ENCODE measurements at regions not wholly inside any gene's neighbourhood (a gene's known extent, or its start where the extent isn't known, plus 50 kb on each side); places are given as distances from the start of the nearest gene placed in this dataset.
"Not testable (repeated sequence)": the region's sequence is repeated elsewhere in the genome, so short reads cannot be mapped to it uniquely, and the experiment has no call there.

DNA sequence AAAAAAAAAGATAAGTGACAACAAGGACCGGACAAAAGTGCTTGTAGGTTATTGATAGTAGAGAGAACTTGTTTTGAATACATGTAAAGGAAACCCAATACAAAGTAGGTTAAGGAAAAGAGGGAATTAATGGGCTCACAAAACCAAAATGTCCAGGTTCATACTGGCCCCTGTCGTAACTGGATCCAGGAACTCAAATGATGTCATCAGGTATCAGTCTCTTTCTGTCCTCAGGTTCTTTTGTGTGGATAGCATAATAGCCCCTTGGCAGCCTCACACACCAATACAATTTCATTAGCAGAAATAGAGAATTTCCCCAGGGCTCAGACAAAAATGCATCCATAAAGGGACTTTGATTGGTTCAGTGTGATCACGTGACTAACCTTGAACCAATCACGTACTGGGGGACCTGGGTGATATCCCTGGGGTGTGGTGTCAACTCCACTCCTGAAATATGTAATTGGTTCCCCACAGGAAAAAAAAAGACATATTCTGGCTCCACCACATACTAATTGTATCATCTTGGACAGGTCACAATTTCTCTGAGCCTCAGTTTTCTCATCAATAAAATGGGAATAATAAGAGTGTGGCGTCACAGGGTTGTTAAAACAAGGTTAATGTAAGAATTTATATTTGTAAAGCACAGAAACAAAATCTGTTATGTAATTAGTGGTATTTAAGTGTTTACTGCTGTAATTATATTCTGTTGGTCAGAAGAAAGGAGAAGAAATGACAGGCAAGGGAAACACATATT is 174.8 kb downstream of the PDGFRA start:
- DNase-seq (ENCODE audit: low read depth) = no peak

DNA sequence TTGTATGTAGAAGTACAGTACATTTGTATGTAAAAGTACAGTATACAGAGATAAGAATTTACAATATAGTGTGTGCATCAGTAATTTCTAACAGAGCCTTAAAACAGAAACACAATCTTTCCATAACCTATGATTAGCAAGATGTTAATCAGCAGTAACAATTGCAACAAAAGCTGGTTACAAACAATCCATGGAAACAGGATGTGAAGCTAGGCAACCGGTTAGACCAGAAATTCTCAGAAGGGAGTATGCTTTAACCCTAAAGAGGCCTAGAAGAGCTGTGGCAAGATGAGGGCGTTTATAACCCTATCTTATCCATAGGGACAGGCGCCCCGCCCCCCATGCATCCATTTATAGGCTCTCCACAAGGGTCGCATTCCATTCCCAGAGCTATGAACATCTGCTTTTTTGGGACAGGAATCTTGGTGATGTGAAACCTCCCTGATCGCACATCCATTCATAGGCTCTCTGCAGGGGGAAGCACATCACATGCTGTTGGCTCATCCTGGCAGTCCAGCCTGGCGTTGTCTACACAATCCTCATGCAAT is 180.3 kb downstream of the PDGFRA start:
- not testable (repeated sequence) for DNase-seq (ENCODE audit: low read depth)

GRCh38 chr4:54414545-54414944 is 185.5 kb downstream of the PDGFRA start:
- DNase-seq (ENCODE audit: low read depth) = no peak

- DNase-seq (ENCODE audit: low read depth) = no peak
These were observed 188.4 kb downstream of the PDGFRA start for GRCh38 chr4:54417476-54417875.

- no peak for DNase-seq (ENCODE audit: low read depth)
These were observed 189.4 kb downstream of the PDGFRA start for GRCh38 chr4:54418468-54418867.

GRCh38 chr4:54423066-54423465 is 194.0 kb downstream of the PDGFRA start:
- peak; percentile 4 for DNase-seq (ENCODE audit: low read depth)

GRCh38 chr4:54427826-54428225 is 198.7 kb downstream of the PDGFRA start:
- DNase-seq (ENCODE audit: low read depth) = no peak

DNA sequence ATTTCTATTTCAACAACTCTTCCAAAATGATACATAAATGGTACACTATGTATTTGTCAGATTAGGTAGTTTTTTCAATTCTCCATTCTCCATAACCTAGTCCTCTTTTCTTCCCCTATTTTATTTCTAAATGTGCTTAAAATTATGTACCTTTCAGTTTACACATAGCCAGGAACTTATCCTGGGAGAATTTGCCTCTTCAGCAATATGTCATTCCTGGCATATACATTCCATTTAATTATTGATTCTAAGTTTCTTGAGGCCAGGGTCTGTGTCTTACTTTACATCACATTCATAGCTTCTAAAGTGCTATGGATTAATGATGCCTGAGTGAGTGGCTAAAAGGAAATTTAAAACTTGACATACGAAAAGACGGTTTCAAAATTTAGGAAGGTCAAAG is 199.8 kb downstream of the PDGFRA start:
- no peak for DNase-seq (ENCODE audit: low read depth)

DNA sequence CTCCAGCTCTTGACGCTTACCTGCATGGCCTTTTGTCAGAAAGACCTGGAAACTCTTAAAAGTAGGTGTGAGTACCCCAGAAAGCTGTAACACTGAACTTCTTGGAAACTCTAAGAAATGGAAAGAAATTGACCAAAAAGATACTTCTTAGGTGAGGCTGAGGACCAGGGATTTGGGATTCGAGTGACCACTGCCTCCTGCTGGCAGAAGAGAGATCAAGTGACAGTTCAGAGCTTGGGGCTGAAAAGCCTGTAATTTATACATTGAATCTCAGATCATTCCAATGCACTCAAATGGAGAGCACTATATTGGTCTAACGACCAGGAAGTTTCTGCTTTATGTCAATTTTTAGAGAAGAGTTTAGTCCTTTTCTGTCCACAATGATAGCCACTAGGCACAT is 204.6 kb downstream of the PDGFRA start:
- peak; percentile 55 for DNase-seq (ENCODE audit: low read depth)

GRCh38 chr4:54439831-54440243 is 210.7 kb downstream of the PDGFRA start:
- DNase-seq (ENCODE audit: low read depth) = peak; percentile 65

GRCh38 chr4:54440394-54441136 is 211.5 kb downstream of the PDGFRA start:
- DNase-seq (ENCODE audit: low read depth) = peak; percentile 48

GRCh38 chr4:54445866-54446265 is 211.9 kb upstream of the KIT start:
- no peak for DNase-seq (ENCODE audit: low read depth)

GRCh38 chr4:54446581-54446980 is 211.2 kb upstream of the KIT start:
- DNase-seq (ENCODE audit: low read depth) = no peak

DNA sequence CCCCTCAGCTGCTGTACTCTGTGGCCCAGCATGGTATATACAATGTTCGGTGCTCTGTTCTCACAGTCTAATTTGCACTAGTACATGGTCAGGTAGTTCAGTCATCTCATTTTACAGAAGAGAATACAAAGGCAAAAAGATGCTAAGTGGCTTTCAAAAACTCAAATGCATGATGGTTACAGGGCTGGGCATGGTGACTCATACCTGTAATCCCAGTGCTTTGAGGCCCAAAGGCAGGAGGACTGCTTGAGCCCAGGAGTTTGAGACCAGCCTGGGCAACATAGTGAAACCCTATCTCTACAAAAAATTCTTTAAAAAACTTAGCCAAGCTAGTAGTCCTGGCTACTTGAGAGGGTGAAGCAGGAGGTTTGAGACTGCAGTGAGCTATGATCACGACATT is 210.5 kb upstream of the KIT start:
- DNase-seq (ENCODE audit: low read depth) = no peak

DNA sequence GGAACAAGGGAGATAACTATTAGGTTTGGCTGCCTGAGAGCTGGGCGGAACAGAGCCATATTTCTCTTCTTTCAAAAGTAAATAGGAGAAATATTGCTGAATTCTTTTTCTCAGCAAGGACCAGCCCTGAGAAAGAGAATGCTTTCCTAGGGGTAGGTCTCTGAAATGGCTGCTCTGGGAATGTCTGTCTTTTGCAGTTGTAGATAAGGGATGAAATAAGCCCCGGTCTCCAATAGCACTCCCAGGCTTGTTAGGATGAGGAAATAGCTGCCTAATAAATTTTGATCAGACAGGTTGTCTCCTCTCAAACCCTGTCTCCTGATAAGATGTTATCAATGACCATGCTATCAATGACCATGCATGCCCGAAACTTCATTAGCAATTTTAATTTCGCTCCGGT is 207.8 kb upstream of the KIT start:
- no peak for DNase-seq (ENCODE audit: low read depth)

DNA sequence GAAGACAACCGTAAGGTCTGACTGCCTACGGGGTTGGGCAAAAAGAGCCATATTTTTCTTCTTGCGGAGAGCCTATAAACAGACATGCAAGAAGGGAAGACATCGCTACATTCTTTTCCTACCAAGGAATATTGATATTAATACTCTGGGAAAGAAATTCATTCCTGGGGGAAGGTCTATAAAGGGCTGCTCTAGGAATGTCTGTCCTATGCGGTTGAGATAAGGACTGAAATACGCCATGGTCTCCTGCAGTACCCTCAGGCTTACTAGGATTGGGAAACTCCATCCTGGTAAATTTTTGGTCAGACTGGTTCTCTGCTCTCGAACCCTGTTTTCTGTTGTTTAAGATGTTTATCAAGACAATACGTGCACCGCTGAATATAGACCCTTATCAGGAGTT is 190.8 kb upstream of the KIT start:
- not testable (repeated sequence) for DNase-seq (ENCODE audit: low read depth)

- peak; percentile 4 for DNase-seq (ENCODE audit: low read depth)
These were observed 184.6 kb upstream of the KIT start for GRCh38 chr4:54473077-54473545.

DNA sequence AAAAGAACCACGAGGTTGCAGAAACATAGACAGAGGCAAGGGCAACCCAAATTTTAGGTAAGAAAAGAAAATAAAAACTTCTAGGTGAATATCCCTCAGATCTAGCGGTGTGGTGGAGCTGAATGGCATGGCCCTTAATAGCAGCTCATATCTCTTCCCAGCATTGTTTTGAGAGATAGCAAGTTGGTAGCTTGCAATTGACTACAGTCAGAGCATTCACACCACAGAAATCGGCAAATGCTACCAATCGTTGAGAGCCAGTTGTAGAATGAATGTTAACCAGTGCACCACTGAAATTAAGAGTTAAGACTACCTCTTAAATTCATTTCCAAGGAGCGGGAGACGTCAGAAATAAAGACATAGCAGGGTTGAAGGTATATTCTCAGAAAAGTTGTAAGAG is 184.0 kb upstream of the KIT start:
- DNase-seq (ENCODE audit: low read depth) = no peak

GRCh38 chr4:54475546-54475945 is 182.2 kb upstream of the KIT start:
- no peak for DNase-seq (ENCODE audit: low read depth)

DNA sequence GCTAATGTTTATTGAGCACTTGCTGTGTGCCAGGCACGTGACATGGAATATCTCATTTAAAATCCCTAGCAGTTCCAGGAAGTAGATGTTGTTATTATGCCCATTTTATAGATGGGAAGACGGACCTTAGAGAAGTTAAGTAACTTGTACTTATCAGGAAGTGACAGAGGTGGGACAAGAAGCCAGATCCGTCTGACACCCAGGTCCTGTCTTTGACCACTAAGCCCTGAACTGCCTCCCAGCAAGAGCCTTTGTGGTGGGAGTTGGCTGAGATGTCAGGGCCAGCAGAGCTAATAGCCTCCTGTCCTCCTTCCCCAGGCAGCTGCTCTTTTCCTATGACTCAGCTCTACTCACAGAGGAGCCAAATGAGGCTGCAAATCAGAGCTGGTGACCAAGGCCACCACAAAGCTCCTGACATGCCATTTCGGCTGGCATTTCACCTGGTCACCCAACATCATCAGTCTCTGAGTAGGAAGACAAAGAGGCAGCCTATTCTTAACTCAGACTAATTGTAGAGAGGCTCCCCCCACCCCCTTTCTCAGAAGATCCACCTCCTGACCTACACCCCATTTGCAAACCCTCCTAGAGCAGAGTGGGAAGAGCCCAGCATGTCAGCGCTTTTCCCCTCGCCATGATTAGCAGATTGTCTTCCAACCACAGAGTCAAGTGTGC is 175.1 kb upstream of the KIT start:
- no peak for DNase-seq (ENCODE audit: low read depth)

DNA sequence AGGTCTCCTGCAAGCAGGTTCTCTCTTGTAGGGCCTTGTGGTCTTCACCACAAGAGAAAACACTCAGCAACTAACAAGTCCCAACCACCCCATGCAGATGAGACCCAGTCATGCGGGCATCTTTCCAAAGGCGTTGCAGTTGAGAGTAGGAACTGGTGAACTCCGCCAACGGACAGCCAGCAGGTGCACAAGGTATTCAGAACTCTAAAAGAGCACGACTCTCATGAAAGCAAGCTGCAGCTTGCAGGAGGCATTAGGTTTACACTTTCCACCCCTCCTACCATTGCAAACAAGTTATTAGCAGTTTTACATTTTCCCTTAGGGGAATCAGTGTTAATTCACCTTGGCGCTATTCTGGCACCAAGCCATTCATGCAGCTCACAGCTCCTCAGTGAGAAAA is 173.4 kb upstream of the KIT start:
- no peak for DNase-seq (ENCODE audit: low read depth)

- DNase-seq (ENCODE audit: low read depth) = no peak
These were observed 170.3 kb upstream of the KIT start for GRCh38 chr4:54487491-54487890.

GRCh38 chr4:54493862-54494261 is 163.9 kb upstream of the KIT start:
- no peak for DNase-seq (ENCODE audit: low read depth)
